Activated CD8-positive, alpha-beta T cell treated with anti-CD3 and anti-CD28 coated beads for 36 hours (primary cell): ENCODE measurements at regions not wholly inside any gene's neighbourhood (a gene's known extent, or its start where the extent isn't known, plus 50 kb on each side); places are given as distances from the start of the nearest gene placed in this dataset.

ENCODE experiments used
- ATAC-seq: fragments of 200-7000 bp; cut with Tn5 transposase; one replicate; pipeline ENCODE4 v1.10.0; 2021; ENCODE audit warnings: mild to moderate bottlenecking, moderate library complexity
- CTCF ChIA-PET: fragments of 350-600 bp; sonication (Branson Sonifier 250); formaldehyde crosslinking; loops from one replicate; lab custom pipeline; 2021; ENCODE audit warnings: antibody characterized with exemption; lab: Charles Lee
- POLR2A ChIA-PET: fragments of 350-600 bp; sonication (Branson Sonifier 250); formaldehyde crosslinking; loops from one replicate; lab custom pipeline; 2021; ENCODE audit warnings: antibody characterized with exemption; lab: Charles Lee
- DNase-seq: peaks from one replicate; pipeline ENCODE4 v3.0.0-alpha.2; 2020
- H3K27ac Mint-ChIP-seq: one replicate; pipeline ENCODE4 v1.8.0; 2021; ENCODE audit warnings: mild to moderate bottlenecking, mixed read lengths
- H3K27me3 Mint-ChIP-seq: one replicate; pipeline ENCODE4 v1.8.0; 2021; ENCODE audit warnings: mixed read lengths
- H3K36me3 Mint-ChIP-seq: one replicate; pipeline ENCODE4 v1.8.0; 2021; ENCODE audit warnings: low read depth, mixed read lengths
- H3K4me1 Mint-ChIP-seq: one replicate; pipeline ENCODE4 v1.8.0; 2021; ENCODE audit warnings: low read depth, mixed read lengths
- H3K4me3 Mint-ChIP-seq: one replicate; pipeline ENCODE4 v1.8.0; 2021; ENCODE audit warnings: mild to moderate bottlenecking, moderate library complexity, mixed read lengths
- H3K9me3 Mint-ChIP-seq: one replicate; pipeline ENCODE4 v1.8.0; 2021; ENCODE audit warnings: mixed read lengths
- CTCF ChIP-seq: fragments of 200-600 bp; IDR thresholded peaks from one replicate; pipeline ENCODE4 v1.8.0; 2022; ENCODE audit warnings: antibody characterized with exemption, mild to moderate bottlenecking
- intact Hi-C: fragments of 100-400 bp; cut with micrococcal nuclease; formaldehyde crosslinking; loops from one replicate; pipeline ENCODE4 v1.10.0; 2022

DNA sequence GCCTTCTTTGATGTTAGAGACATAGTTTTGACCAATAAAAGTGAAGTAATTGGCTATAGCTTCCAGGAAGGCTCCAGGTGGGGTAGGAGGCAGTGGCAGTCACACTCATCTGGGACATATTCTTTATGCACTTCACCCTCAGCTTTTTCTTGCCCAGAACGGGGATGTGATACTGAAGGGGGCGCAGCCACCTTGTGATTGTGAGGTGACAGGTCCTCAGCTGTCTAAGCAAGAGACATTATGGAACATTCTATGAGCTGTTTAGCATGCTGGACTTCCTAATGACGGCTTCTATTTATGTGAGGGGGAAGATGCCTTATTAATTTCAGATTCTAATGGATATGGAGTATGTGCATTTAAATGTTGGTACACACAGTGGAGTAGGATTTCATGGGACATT lies 151.3 kb upstream of the ZFP64 start:
- H3K27me3 Mint-ChIP-seq, result no peaks in the 10 kb centered on the region
- H3K4me3 Mint-ChIP-seq, result no peak overlapping the region
- intact Hi-C loops, result no loop called here
- ChIA-PET POLR2A (interaction anchor here (1.0 kb wide), 1 partner anchor 41 kb away, joined by 3 read pairs; no protein-coding TSS in a partner anchor), CTCF (interaction anchor here (0.9 to 2.9 kb wide), 2 partner anchors 15 to 30 kb away, joined by 3 to 12 read pairs; no protein-coding TSS in a partner anchor)
- DNase-seq (no peak), ATAC-seq (no peak)
- no peak for TF ChIP-seq CTCF
- H3K4me1 Mint-ChIP-seq, result no peaks in the 10 kb centered on the region
- H3K9me3 Mint-ChIP-seq, result no peaks in the 10 kb centered on the region
- H3K36me3 Mint-ChIP-seq, result no peaks in the 10 kb centered on the region
- no peak overlapping the region for H3K27ac Mint-ChIP-seq

DNA sequence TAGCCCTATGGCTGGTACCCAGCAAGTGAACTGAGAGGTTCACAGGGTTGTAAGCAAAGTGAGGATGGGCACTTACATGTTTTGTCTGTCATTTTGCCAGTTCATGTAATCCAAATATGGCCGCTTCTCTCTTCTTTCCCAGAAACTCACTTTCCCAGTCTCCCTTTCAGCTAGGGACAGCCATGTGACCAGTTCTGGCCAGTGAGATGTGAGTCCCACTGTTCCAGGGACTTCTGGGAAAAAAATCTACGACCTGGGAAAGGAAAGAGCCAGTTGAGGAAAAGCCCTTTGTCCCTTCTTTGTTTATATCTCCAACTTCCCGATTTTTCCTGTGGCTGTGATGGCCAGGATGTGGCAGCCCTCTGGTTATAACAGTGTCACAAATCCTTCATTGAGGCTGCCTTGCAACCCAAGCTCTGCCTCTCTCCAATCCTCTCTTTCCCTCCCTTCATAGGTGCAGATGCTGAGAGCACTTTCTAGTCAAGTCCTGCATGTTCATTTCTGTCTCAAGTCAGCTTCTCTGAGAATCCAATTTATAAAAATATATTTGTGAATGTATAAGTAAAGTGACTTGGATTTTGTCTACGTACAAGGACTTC lies 148.6 kb upstream of the ZFP64 start:
- ChIA-PET POLR2A (interaction anchor here (1.1 kb wide), 1 partner anchor 10 kb away, joined by 3 read pairs; no protein-coding TSS in a partner anchor), CTCF (interaction anchor here (1.8 kb wide), 1 partner anchor 28 kb away, joined by 4 read pairs; no protein-coding TSS in a partner anchor)
- Mint-ChIP-seq H3K27me3 (no peaks in the 10 kb centered on the region), H3K27ac (no peak overlapping the region), H3K4me1 (no peaks in the 10 kb centered on the region), H3K9me3 (no peaks in the 10 kb centered on the region), H3K4me3 (no peak overlapping the region), H3K36me3 (no peaks in the 10 kb centered on the region)
- ATAC-seq (no peak), DNase-seq (no peak)
- TF ChIP-seq CTCF, result no peak
- intact Hi-C loops, result no loop called here

DNA sequence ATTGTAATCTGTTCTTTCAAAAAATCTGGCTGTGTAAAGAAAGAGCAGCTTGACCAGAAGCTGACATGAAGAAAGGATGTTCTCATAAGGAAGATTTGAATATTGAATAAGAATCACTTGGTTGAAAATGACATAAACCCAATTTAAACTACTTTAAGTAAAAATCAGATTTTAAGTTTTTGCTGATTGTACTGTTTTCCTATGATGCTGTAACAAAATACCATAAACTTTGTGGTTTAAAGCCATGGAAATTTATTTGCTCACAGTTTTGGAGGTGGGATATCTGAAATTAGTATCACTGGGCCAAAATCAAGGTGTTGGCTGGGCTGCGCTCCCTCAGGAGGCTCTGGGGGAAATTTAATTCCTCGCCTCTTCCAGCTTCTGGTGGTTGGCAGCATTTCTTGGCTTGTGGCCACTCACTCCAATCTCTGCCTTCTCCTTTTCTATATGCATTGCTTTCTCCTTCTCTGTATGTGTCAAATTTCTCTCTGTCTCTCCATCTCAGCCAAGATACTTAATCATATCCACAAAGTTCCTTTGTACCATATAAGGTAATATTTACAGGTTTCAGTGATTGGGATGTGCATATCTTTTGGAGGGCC lies 141.2 kb upstream of the ZFP64 start:
- intact Hi-C loops, result no loop called here
- POLR2A ChIA-PET, result no interaction called here
- no peaks in the 10 kb centered on the region for H3K36me3 Mint-ChIP-seq
- no peak overlapping the region for H3K27ac Mint-ChIP-seq
- H3K4me1 Mint-ChIP-seq, result no peaks in the 10 kb centered on the region
- TF ChIP-seq CTCF, result no peak
- no peak overlapping the region for H3K4me3 Mint-ChIP-seq
- no peaks in the 10 kb centered on the region for H3K9me3 Mint-ChIP-seq
- H3K27me3 Mint-ChIP-seq, result peaks cover 8% of the 10 kb centered on the region
- no peak for ATAC-seq
- no peak for DNase-seq
- CTCF ChIA-PET, result interaction anchor here (1.0 kb wide), 1 partner anchor 20 kb away, joined by 3 read pairs; no protein-coding TSS in a partner anchor

DNA sequence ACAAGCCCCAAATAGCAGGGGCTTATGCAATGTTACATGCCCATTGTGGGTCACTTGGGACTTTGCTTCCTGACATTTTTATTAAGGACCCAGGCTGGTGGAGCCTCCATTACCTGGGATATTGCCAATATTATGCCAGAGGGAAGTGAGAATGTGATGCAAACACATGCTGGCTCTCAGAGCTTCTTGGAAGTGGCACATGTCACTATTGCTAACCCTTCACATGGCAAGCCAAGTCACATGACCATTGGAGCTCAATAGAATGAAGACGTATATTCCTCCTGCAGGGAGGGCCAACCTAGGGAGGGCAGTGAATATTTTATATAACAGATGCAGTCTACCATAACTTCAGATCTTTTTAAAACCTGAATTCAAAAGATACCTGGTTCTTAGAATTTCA lies 140.7 kb upstream of the ZFP64 start:
- Mint-ChIP-seq H3K4me1 (no peaks in the 10 kb centered on the region), H3K9me3 (no peaks in the 10 kb centered on the region), H3K27ac (no peak overlapping the region), H3K36me3 (no peaks in the 10 kb centered on the region), H3K27me3 (peaks cover 8% of the 10 kb centered on the region), H3K4me3 (no peak overlapping the region)
- ChIA-PET POLR2A (no interaction called here), CTCF (interaction anchor here (1.0 kb wide), 1 partner anchor 20 kb away, joined by 3 read pairs; no protein-coding TSS in a partner anchor)
- ATAC-seq (no peak), DNase-seq (no peak)
- no peak for TF ChIP-seq CTCF
- intact Hi-C loops, result no loop called here

GRCh38 chr20:52331655-52332054 lies 140.1 kb upstream of the ZFP64 start:
- Mint-ChIP-seq H3K4me3 (no peak overlapping the region), H3K27me3 (peaks cover 8% of the 10 kb centered on the region), H3K4me1 (no peaks in the 10 kb centered on the region), H3K9me3 (no peaks in the 10 kb centered on the region), H3K27ac (no peak overlapping the region), H3K36me3 (no peaks in the 10 kb centered on the region)
- DNase-seq (no peak), ATAC-seq (no peak)
- CTCF ChIA-PET, result no interaction called here
- intact Hi-C loops, result no loop called here
- POLR2A ChIA-PET, result no interaction called here
- no peak for TF ChIP-seq CTCF
